Esophagus squamous epithelium (tissue), 5 donors: ENCODE measurements at regions not wholly inside any gene's neighbourhood (a gene's known extent, or its start where the extent isn't known, plus 50 kb on each side); places are given as distances from the start of the nearest gene placed in this dataset.

Source experiments
- DNase-seq: peaks from one replicate; lab custom pipeline; 2025; lab: John Stamatoyannopoulos, UW
- H3K27ac ChIP-seq, 4 donors: fragments of 200-600 bp; sonication (generic); one replicate each; pipeline ENCODE4 v1.5.1; 2016 to 2019; ENCODE audit warnings: mild to moderate bottlenecking in 1 of 4
- H3K27me3 ChIP-seq, 4 donors: fragments of 200-600 bp; sonication (generic); 1 replicate in 3 of 4; 2 replicates in 1 of 4; pipeline versions ENCODE4 v1.5.1 to v1.6.0; 2017 to 2021; ENCODE audit warnings: antibody characterized with exemption in 1 of 4
- H3K36me3 ChIP-seq, 3 donors: fragments of 200-600 bp; sonication (generic); one replicate each; pipeline ENCODE4 v1.5.1; 2016 to 2019
- H3K4me1 ChIP-seq, 3 donors: fragments of 200-600 bp; sonication (generic); one replicate each; pipeline ENCODE4 v1.5.1; 2017 to 2019
- H3K4me3 ChIP-seq, 4 donors: fragments of 200-600 bp; sonication (generic); 1 replicate in 3 of 4; 2 replicates in 1 of 4; pipeline ENCODE4 v1.5.1; 2016 to 2019; ENCODE audit warnings: mild to moderate bottlenecking in 2 of 4, moderate library complexity in 1 of 4
- H3K9me3 ChIP-seq, 3 donors: fragments of 200-600 bp; sonication (generic); one replicate each; pipeline ENCODE4 v1.5.1; 2016 to 2019
- POLR2A ChIP-seq, 4 donors: fragments of 450-650 bp; IDR thresholded peaks; one replicate each; pipeline ENCODE4 v1.6.1; 2017; ENCODE audit warnings: antibody characterized with exemption in 4 of 4, mild to moderate bottlenecking in 4 of 4, moderate library complexity in 3 of 4
- WGBS, 2 donors: methylation state at CpG; one replicate each; pipeline ENCODE4 v1.1.5; 2018; 5-methylcytosine and 5-hydroxymethylcytosine counted together
- intact Hi-C: fragments of 100-400 bp; cut with DNase I; formaldehyde crosslinking; loops from one replicate; pipeline ENCODE4 v1.15.0; 2022
- TF ChIP-seq, protein P1 (sequence below), 6 experiments: fragments of 450-650 bp in 4 of 6; fragments of 200-600 bp in 2 of 6; sonication (generic) in 2 of 6; IDR thresholded peaks; one replicate each; pipeline ENCODE4 v1.5.1; 2016 to 2019; ENCODE audit warnings: antibody characterized with exemption in 6 of 6, mild to moderate bottlenecking in 4 of 6, moderate library complexity in 4 of 6
- donor health status: DM: yes; HTN: yes; CAD: no.

DNA sequence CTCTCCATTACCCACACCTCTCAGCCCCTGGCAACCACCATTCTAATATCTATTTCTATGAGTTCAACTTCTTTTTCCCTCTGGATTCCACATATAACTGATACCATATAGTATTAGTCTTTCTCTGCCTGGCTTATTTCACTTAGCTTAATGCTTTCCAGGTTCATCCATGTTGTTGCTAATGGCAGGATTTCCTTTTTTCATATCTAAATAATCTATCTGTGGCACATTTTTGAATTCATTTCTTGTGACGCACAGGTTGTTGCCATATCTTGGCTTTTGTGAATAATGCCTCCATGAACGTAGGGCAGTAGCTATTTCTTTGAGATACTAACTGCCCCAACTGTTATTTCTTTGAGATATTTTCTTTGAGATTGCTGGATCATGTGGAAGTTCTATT lies 235.6 kb downstream of the SPRY2 start:
- TF ChIP-seq, protein P1, sequence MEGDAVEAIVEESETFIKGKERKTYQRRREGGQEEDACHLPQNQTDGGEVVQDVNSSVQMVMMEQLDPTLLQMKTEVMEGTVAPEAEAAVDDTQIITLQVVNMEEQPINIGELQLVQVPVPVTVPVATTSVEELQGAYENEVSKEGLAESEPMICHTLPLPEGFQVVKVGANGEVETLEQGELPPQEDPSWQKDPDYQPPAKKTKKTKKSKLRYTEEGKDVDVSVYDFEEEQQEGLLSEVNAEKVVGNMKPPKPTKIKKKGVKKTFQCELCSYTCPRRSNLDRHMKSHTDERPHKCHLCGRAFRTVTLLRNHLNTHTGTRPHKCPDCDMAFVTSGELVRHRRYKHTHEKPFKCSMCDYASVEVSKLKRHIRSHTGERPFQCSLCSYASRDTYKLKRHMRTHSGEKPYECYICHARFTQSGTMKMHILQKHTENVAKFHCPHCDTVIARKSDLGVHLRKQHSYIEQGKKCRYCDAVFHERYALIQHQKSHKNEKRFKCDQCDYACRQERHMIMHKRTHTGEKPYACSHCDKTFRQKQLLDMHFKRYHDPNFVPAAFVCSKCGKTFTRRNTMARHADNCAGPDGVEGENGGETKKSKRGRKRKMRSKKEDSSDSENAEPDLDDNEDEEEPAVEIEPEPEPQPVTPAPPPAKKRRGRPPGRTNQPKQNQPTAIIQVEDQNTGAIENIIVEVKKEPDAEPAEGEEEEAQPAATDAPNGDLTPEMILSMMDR (IDR thresholded peaks at IDR 0.05) = no peak
- TF ChIP-seq POLR2A (IDR thresholded peaks at IDR 0.05) = no peak
- H3K36me3 ChIP-seq = no peaks in the 10 kb centered on the region
- no peak overlapping the region for H3K27ac ChIP-seq
- no peak overlapping the region for H3K4me3 ChIP-seq
- DNase-seq = no peak
- 80 to 83% methylated on average over 2 of the region's 2 CpGs for WGBS, 2 donors
- intact Hi-C loops = no loop called here
- no peaks in the 10 kb centered on the region for H3K4me1 ChIP-seq
- no peaks in the 10 kb centered on the region for H3K9me3 ChIP-seq
- no peaks in the 10 kb centered on the region for H3K27me3 ChIP-seq

- WGBS, 2 donors = 65 to 78% methylated on average over 3 of the region's 3 CpGs
- TF ChIP-seq POLR2A (IDR thresholded peaks at IDR 0.05) = no peak
- TF ChIP-seq, protein P1 (IDR thresholded peaks at IDR 0.05) = no peak
- DNase-seq = no peak
- intact Hi-C loops = no loop called here
- Histone ChIP-seq H3K27me3 (no peaks in the 10 kb centered on the region), H3K36me3 (no peaks in the 10 kb centered on the region), H3K4me3 (no peak overlapping the region), H3K9me3 (no peaks in the 10 kb centered on the region), H3K4me1 (no peaks in the 10 kb centered on the region), H3K27ac (no peak overlapping the region)
These were observed 239.9 kb downstream of the SPRY2 start for GRCh38 chr13:80101040-80101439.

GRCh38 chr13:80100636-80101035 lies 240.3 kb downstream of the SPRY2 start:
- no peak overlapping the region for H3K4me3 ChIP-seq
- 85 to 86% methylated on average over 2 of the region's 2 CpGs for WGBS, 2 donors
- no peaks in the 10 kb centered on the region for H3K27me3 ChIP-seq
- no peak overlapping the region for H3K27ac ChIP-seq
- H3K36me3 ChIP-seq = no peaks in the 10 kb centered on the region
- intact Hi-C loops = no loop called here
- no peaks in the 10 kb centered on the region for H3K4me1 ChIP-seq
- DNase-seq = no peak
- no peaks in the 10 kb centered on the region for H3K9me3 ChIP-seq
- TF ChIP-seq, protein P1 (IDR thresholded peaks at IDR 0.05) = no peak
- no peak for TF ChIP-seq POLR2A (IDR thresholded peaks at IDR 0.05)

DNA sequence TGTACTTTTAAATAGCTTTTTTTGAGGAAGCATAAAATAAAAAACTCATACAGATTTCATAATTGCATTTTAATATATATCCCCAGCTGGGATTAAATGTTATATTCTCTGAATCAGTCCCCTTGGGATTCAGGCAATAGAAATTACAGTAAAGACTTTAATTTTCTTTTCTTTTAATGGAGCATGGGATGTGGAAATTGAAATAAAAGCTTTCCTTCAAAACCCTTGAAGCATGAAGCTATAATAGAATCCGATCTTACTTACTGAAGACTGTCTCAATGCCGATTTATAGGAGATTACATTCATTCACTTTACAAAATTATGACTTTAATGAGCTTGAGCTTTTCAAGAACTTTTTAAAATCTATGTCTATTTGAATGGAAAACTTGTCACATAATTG lies 243.4 kb downstream of the SPRY2 start:
- Histone ChIP-seq H3K4me1 (no peaks in the 10 kb centered on the region), H3K4me3 (no peak overlapping the region), H3K9me3 (no peaks in the 10 kb centered on the region), H3K36me3 (no peaks in the 10 kb centered on the region), H3K27me3 (no peaks in the 10 kb centered on the region), H3K27ac (no peak overlapping the region)
- no peak for DNase-seq
- intact Hi-C loops = no loop called here
- no peak for TF ChIP-seq POLR2A (IDR thresholded peaks at IDR 0.05)
- TF ChIP-seq, protein P1 (IDR thresholded peaks at IDR 0.05) = no peak
- 89 to 93% methylated on average over 2 of the region's 2 CpGs for WGBS, 2 donors

GRCh38 chr13:80096383-80096782 lies 244.5 kb downstream of the SPRY2 start:
- intact Hi-C loops = no loop called here

More at GRCh38 chr13:80096383-80096782, 244.5 kb downstream of the SPRY2 start:
- DNase-seq = no peak
- H3K4me1 ChIP-seq = no peaks in the 10 kb centered on the region
- WGBS, 2 donors = 58 to 60% methylated on average over 2 of the region's 2 CpGs
- TF ChIP-seq, protein P1 (IDR thresholded peaks at IDR 0.05) = no peak
- TF ChIP-seq POLR2A (IDR thresholded peaks at IDR 0.05) = no peak
- H3K9me3 ChIP-seq = no peaks in the 10 kb centered on the region
- H3K36me3 ChIP-seq = no peaks in the 10 kb centered on the region
- no peak overlapping the region for H3K27ac ChIP-seq
- no peaks in the 10 kb centered on the region for H3K27me3 ChIP-seq
- H3K4me3 ChIP-seq = no peak overlapping the region
